ENCODE measurements at regions not wholly inside any gene's neighbourhood (a gene's known extent, or its start where the extent isn't known, plus 50 kb on each side); places are given as distances from the start of the nearest gene placed in this dataset.

DNA sequence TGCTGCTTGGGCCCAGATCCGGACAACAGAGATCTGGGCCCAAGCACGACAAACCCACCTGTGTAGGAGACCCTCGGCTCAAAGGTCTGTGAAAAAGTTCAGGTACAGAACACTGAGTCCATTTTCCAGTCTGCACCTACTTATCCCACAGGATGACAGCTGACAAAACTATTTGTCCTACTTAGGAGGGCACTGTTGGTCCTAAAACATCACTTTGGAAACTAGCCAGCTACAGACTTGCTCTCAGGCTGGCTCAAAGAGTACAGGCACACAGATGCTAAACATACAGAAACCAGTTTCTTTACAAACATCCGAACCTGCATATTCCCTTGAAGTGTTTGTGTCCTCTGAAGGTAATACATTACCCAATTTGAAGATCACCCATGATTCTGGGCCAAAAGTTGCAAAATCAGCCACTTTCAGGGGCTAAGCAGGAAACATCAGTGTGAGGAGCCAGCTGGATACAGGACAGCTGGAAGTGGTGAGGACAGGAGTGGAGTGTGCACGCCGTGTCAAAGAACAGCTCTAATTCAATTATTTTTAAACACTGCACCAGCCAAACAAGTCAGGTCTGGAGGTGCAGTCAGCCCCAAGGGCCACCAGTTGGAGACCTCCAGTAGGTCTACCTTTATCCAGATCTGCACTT is 88.5 kb downstream of the NOC3L start:
- Histone ChIP-seq H4K20me1 (ENCODE audit: control insufficient read depth, insufficient read depth, low read length, poor library complexity, severe bottlenecking) (no peaks in the 10 kb centered on the region), H3K4me1 (ENCODE audit: control insufficient read depth in 2 of 2, insufficient read depth in 2 of 2, low read length in 2 of 2) (no peaks in the 10 kb centered on the region), H3K4me2 (replicated peaks; ENCODE audit: low read depth, low read length, poor library complexity, severe bottlenecking) (no peak overlapping the region), H3K36me3 (replicated peaks in 1 of 2; ENCODE audit: control extremely low read depth in 1 of 2, control insufficient read depth in 1 of 2, extremely low read depth in 1 of 2, insufficient read depth in 2 of 2, low read length in 1 of 2) (no peaks in the 10 kb centered on the region), H3K4me3 (ENCODE audit: control extremely low read depth in 1 of 5, extremely low read depth in 1 of 5, insufficient read depth in 1 of 5, low read depth in 2 of 5, low read length in 4 of 5) (no peak overlapping the region), H3K9me3 (ENCODE audit: control extremely low read depth in 1 of 3, control insufficient read depth in 2 of 3, insufficient read depth in 1 of 3, low read length in 2 of 3) (peaks cover 2 to 15% (median 8%) of the 10 kb centered on the region in 3 donors), H3K27me3 (replicated peaks in 1 of 4; ENCODE audit: control extremely low read depth in 1 of 4, control insufficient read depth in 3 of 4, insufficient read depth in 4 of 4, low read length in 3 of 4) (peaks cover 0 to 5% (median 0%) of the 10 kb centered on the region in 4 experiments), H3K9ac (ENCODE audit: low read length) (no peak overlapping the region), H3K79me2 (ENCODE audit: control insufficient read depth, insufficient read depth, low read length) (no peaks in the 10 kb centered on the region), H3K27ac (ENCODE audit: low read length in 2 of 2) (no peak overlapping the region), H2AFZ (ENCODE audit: insufficient read depth, low read depth, low read length, poor library complexity, severe bottlenecking) (no peak overlapping the region)
- DNase-seq (no peak), ATAC-seq (ENCODE audit: low read depth) (no peak)
- intact Hi-C loops (cut with micrococcal nuclease) = no loop called here
- Mint-ChIP-seq H3K27me3 (peaks cover 3% of the 10 kb centered on the region), H3K4me3 (no peak overlapping the region), H3K4me1 (no peaks in the 10 kb centered on the region), H3K9me3 (ENCODE audit: insufficient read depth) (peaks cover 13% of the 10 kb centered on the region), H3K27ac (no peak overlapping the region)
- ChIA-PET POLR2A (no interaction called here), CTCF (interaction anchor here (1.6 kb wide), 1 partner anchor 170 kb away, joined by 10 read pairs; no protein-coding TSS in a partner anchor)
- WGBS (ENCODE audit: insufficient coverage) = 89% methylated on average over 5 of the region's 6 CpGs
- TF ChIP-seq EZH2 (IDR thresholded peaks at IDR 0.05; ENCODE audit: borderline replicate concordance, insufficient read depth, low read depth, low read length, poor library complexity, severe bottlenecking) = no peak
- TF ChIP-seq, protein P1, sequence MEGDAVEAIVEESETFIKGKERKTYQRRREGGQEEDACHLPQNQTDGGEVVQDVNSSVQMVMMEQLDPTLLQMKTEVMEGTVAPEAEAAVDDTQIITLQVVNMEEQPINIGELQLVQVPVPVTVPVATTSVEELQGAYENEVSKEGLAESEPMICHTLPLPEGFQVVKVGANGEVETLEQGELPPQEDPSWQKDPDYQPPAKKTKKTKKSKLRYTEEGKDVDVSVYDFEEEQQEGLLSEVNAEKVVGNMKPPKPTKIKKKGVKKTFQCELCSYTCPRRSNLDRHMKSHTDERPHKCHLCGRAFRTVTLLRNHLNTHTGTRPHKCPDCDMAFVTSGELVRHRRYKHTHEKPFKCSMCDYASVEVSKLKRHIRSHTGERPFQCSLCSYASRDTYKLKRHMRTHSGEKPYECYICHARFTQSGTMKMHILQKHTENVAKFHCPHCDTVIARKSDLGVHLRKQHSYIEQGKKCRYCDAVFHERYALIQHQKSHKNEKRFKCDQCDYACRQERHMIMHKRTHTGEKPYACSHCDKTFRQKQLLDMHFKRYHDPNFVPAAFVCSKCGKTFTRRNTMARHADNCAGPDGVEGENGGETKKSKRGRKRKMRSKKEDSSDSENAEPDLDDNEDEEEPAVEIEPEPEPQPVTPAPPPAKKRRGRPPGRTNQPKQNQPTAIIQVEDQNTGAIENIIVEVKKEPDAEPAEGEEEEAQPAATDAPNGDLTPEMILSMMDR (IDR thresholded peaks at IDR 0.05) = no peak

DNA sequence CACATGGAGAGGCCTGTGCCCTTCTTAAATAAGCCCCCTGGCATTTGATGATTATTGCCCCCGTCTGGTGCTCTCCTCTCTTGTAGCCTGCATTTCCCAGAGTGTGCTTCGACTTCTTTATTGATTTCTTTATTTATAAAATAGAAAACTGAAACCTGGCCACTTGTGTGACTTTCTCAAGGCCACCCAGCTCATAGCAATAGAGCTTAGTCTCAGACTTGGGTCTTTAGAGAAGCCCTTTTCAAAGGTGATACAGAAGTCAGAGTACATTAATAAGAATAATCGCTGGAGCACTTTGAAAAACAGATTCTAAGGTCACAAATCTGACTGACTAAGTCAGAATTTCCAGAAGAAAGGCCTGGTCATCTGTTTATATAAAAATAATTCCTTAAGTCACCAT is 86.6 kb downstream of the NOC3L start:
- WGBS (ENCODE audit: insufficient coverage) = no CpG with 5 or more reads among the region's 3 CpGs
- Histone ChIP-seq H3K79me2 (ENCODE audit: control insufficient read depth, insufficient read depth, low read length) (no peaks in the 10 kb centered on the region), H3K9ac (ENCODE audit: low read length) (no peak overlapping the region), H3K27me3 (replicated peaks in 1 of 4; ENCODE audit: control extremely low read depth in 1 of 4, control insufficient read depth in 3 of 4, insufficient read depth in 4 of 4, low read length in 3 of 4) (peaks cover 0 to 4% (median 1%) of the 10 kb centered on the region in 4 experiments), H3K27ac (ENCODE audit: low read length in 2 of 2) (no peak overlapping the region), H3K4me3 (ENCODE audit: control extremely low read depth in 1 of 5, extremely low read depth in 1 of 5, insufficient read depth in 1 of 5, low read depth in 2 of 5, low read length in 4 of 5) (no peak overlapping the region), H3K9me3 (ENCODE audit: control extremely low read depth in 1 of 3, control insufficient read depth in 2 of 3, insufficient read depth in 1 of 3, low read length in 2 of 3) (peaks cover 0 to 9% (median 8%) of the 10 kb centered on the region in 3 donors), H3K4me1 (ENCODE audit: control insufficient read depth in 2 of 2, insufficient read depth in 2 of 2, low read length in 2 of 2) (no peaks in the 10 kb centered on the region), H3K36me3 (replicated peaks in 1 of 2; ENCODE audit: control extremely low read depth in 1 of 2, control insufficient read depth in 1 of 2, extremely low read depth in 1 of 2, insufficient read depth in 2 of 2, low read length in 1 of 2) (no peaks in the 10 kb centered on the region), H2AFZ (ENCODE audit: insufficient read depth, low read depth, low read length, poor library complexity, severe bottlenecking) (no peak overlapping the region), H4K20me1 (ENCODE audit: control insufficient read depth, insufficient read depth, low read length, poor library complexity, severe bottlenecking) (no peaks in the 10 kb centered on the region), H3K4me2 (replicated peaks; ENCODE audit: low read depth, low read length, poor library complexity, severe bottlenecking) (no peak overlapping the region)
- peaks cover 8% of the 10 kb centered on the region for H3K27me3 Mint-ChIP-seq
- H3K27ac Mint-ChIP-seq = no peak overlapping the region
- H3K4me1 Mint-ChIP-seq = peaks cover 6% of the 10 kb centered on the region
- no peak overlapping the region for H3K4me3 Mint-ChIP-seq
- DNase-seq (no peak), ATAC-seq (ENCODE audit: low read depth) (no peak)
- peaks cover 10% of the 10 kb centered on the region for H3K9me3 Mint-ChIP-seq (ENCODE audit: insufficient read depth)
- no peak for TF ChIP-seq EZH2 (IDR thresholded peaks at IDR 0.05; ENCODE audit: borderline replicate concordance, insufficient read depth, low read depth, low read length, poor library complexity, severe bottlenecking)
- TF ChIP-seq, protein P1 (IDR thresholded peaks at IDR 0.05) = no peak
- ChIA-PET CTCF (interaction anchor here (0.6 to 4.7 kb wide), 4 partner anchors 11 to 574 kb away, joined by 3 to 48 read pairs (median 8); no protein-coding TSS in a partner anchor), POLR2A (no interaction called here)
- intact Hi-C loops (cut with micrococcal nuclease) = no loop called here
